SU-DHL-6 (cell line): ENCODE measurements at regions not wholly inside any gene's neighbourhood (a gene's known extent, or its start where the extent isn't known, plus 50 kb on each side); places are given as distances from the start of the nearest gene placed in this dataset.
"Not testable (repeated sequence)": the region's sequence is repeated elsewhere in the genome, so short reads cannot be mapped to it uniquely, and the experiment has no call there.

Source experiments
- H2AFZ ChIP-seq: fragments of 200-600 bp; sonication (generic); 2 replicates; pipeline ENCODE4 v1.6.1; 2014; ENCODE audit warnings: low read depth, mild to moderate bottlenecking, moderate library complexity, mixed read lengths, antibody characterized with exemption, low read length; ENCODE audit not compliant: severe bottlenecking
- H3F3A ChIP-seq: fragments of 200-600 bp; shearing (Covaris generic); 2 replicates; pipeline ENCODE4 v1.6.0; 2016; ENCODE audit warnings: antibody characterized with exemption, mild to moderate bottlenecking; ENCODE audit not compliant: insufficient read depth
- H3K27ac ChIP-seq: fragments of 200-600 bp; sonication (generic); 2 replicates; pipeline ENCODE4 v1.5.1; 2016; ENCODE audit warnings: low read depth, mild to moderate bottlenecking, low read length, moderate library complexity, mixed read lengths
- H3K27me3 ChIP-seq: fragments of 200-600 bp; sonication (generic), shearing (Covaris generic); 2 replicates; pipeline ENCODE4 v1.6.0; 2014; ENCODE audit warnings: mild to moderate bottlenecking, low read length
- H3K36me3 ChIP-seq: fragments of 200-600 bp; sonication (generic); 2 replicates; pipeline ENCODE4 v1.6.1; 2014; ENCODE audit warnings: mild to moderate bottlenecking, low read length, mixed read lengths
- H3K4me2 ChIP-seq: fragments of 300-600, 200-600 bp; shearing (Covaris generic), sonication (generic); 2 replicates; pipeline ENCODE4 v1.6.0; 2014; ENCODE audit warnings: low read length, low read depth, mild to moderate bottlenecking; ENCODE audit not compliant: poor library complexity, severe bottlenecking
- H3K4me3 ChIP-seq: fragments of 200-600 bp; sonication (generic); 2 replicates; pipeline ENCODE4 v1.5.1; 2014; ENCODE audit warnings: antibody characterized with exemption, low read length, mild to moderate bottlenecking, mixed read lengths; ENCODE audit not compliant: insufficient read depth, poor library complexity, severe bottlenecking
- H3K79me2 ChIP-seq: fragments of 200-600 bp; sonication (generic); 2 replicates; pipeline ENCODE4 v1.6.1; 2014; ENCODE audit warnings: mild to moderate bottlenecking, low read length, moderate library complexity; ENCODE audit not compliant: insufficient read depth
- H3K9ac ChIP-seq: fragments of 200-600 bp; sonication (generic); 2 replicates; pipeline ENCODE4 v1.7.0; 2014; ENCODE audit warnings: mild to moderate bottlenecking, low read length
- H3K9me2 ChIP-seq: fragments of 200-600 bp; sonication (generic); replicated peaks from 2 replicates; pipeline ENCODE4 v1.6.1; 2014; ENCODE audit warnings: low read length; ENCODE audit not compliant: insufficient read depth
- H3K9me3 ChIP-seq: fragments of 200-600 bp; sonication (generic); 2 replicates; pipeline ENCODE4 v1.6.1; 2014; ENCODE audit warnings: low read length, mixed read lengths; ENCODE audit not compliant: insufficient read depth
- H4K20me1 ChIP-seq: fragments of 200-600 bp; sonication (generic); 2 replicates; pipeline ENCODE4 v1.6.1; 2014; ENCODE audit warnings: low read depth, mild to moderate bottlenecking, antibody characterized with exemption, low read length, moderate library complexity, mixed read lengths
- CTCF ChIP-seq: fragments of 200-600 bp; sonication (generic); IDR thresholded peaks from one replicate; pipeline ENCODE4 v1.5.1; 2017; ENCODE audit warnings: antibody characterized with exemption, mild to moderate bottlenecking, low read length, moderate library complexity; ENCODE audit not compliant: insufficient read depth, poor library complexity, severe bottlenecking
- EZH2phosphoT487 ChIP-seq: fragments of 200-600 bp; sonication (generic), shearing (Covaris generic); conservative IDR thresholded peaks from 2 replicates; pipeline ENCODE4 v1.6.1; 2018; ENCODE audit warnings: mild to moderate bottlenecking, antibody characterized with exemption, low read length, moderate library complexity, mixed read lengths

DNA sequence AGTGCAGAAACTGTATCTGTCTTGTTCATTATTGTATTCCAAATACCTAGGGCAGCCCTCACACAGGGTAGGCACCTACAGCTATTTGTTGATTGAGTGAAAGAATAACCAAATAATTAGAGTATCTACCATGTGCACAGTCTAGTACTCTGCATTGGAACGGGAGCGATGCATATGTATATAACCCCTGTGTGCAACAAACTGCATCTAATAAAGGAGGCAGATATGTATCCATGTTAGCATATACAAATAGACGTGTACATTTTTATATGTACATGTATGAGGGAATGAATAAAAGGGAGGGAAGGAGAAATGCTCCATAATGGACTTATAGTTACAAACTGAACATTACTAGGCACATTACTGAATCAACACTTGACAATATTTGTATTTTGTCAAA lies 191.3 kb upstream of the PTPRZ1 start:
- Histone ChIP-seq H3K9ac (no peak overlapping the region), H3K27me3 (no peaks in the 10 kb centered on the region), H3K36me3 (no peaks in the 10 kb centered on the region), H3K4me2 (no peak overlapping the region), H3K9me2 (no peaks in the 10 kb centered on the region; the same call in 1 of the 2 replicates), H3K9me3 (no peaks in the 10 kb centered on the region), H3K79me2 (no peaks in the 10 kb centered on the region), H3K4me3 (no peak overlapping the region), H2AFZ (no peak overlapping the region), H4K20me1 (no peaks in the 10 kb centered on the region), H3K27ac (no peak overlapping the region), H3F3A (no peaks in the 10 kb centered on the region)
- no peak for TF ChIP-seq CTCF
- no peak for TF ChIP-seq EZH2phosphoT487

DNA sequence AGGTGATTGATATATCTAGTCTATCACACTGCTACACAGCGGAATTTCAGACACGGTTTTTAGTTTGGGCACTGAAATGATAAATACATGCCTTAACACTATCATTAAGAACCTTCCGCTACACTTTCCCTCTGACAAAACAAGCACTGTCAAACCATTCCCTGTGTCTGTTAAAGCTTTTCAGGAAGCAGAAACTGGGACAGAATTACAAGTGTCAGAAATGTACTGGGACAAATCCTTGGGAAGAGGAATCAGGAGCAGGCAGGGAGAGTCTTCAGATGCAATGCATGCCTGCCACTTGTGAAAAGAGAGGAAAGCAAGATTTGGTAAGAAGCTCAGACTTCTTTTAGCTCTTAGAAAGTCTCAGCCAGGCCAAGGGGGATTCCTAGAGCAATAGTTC lies 196.8 kb upstream of the PTPRZ1 start:
- TF ChIP-seq CTCF (no peak), EZH2phosphoT487 (no peak)
- H2AFZ ChIP-seq: no peak overlapping the region
- no peaks in the 10 kb centered on the region for H3K9me2 ChIP-seq
- no peaks in the 10 kb centered on the region for H3F3A ChIP-seq
- no peaks in the 10 kb centered on the region for H3K36me3 ChIP-seq
- no peak overlapping the region for H3K27ac ChIP-seq
- H3K27me3 ChIP-seq: no peaks in the 10 kb centered on the region
- H4K20me1 ChIP-seq: no peaks in the 10 kb centered on the region
- no peak overlapping the region for H3K4me2 ChIP-seq
- no peaks in the 10 kb centered on the region for H3K79me2 ChIP-seq
- no peak overlapping the region for H3K9ac ChIP-seq
- H3K4me3 ChIP-seq: no peak overlapping the region
- no peaks in the 10 kb centered on the region for H3K9me3 ChIP-seq

GRCh38 chr7:121674455-121674854 lies 198.5 kb upstream of the PTPRZ1 start:
- H3K27ac ChIP-seq, H3F3A ChIP-seq, H3K36me3 ChIP-seq, H3K9me2 ChIP-seq, H4K20me1 ChIP-seq, H2AFZ ChIP-seq, H3K27me3 ChIP-seq, H3K9ac ChIP-seq, H3K4me2 ChIP-seq, H3K4me3 ChIP-seq, H3K9me3 ChIP-seq, H3K79me2 ChIP-seq: not testable (repeated sequence)

GRCh38 chr7:121669144-121669543 lies 203.8 kb upstream of the PTPRZ1 start:
- no peak overlapping the region for H3K9ac ChIP-seq
- H2AFZ ChIP-seq: no peak overlapping the region
- no peaks in the 10 kb centered on the region for H3K9me2 ChIP-seq
- H3K4me3 ChIP-seq: no peak overlapping the region
- H3F3A ChIP-seq: no peaks in the 10 kb centered on the region
- TF ChIP-seq CTCF: no peak
- no peaks in the 10 kb centered on the region for H3K9me3 ChIP-seq
- no peaks in the 10 kb centered on the region for H3K36me3 ChIP-seq
- no peaks in the 10 kb centered on the region for H3K27me3 ChIP-seq
- no peak overlapping the region for H3K27ac ChIP-seq
- H3K79me2 ChIP-seq: no peaks in the 10 kb centered on the region
- no peak overlapping the region for H3K4me2 ChIP-seq
- no peaks in the 10 kb centered on the region for H4K20me1 ChIP-seq
